Vagina (tissue), 2 donors: ENCODE measurements at regions not wholly inside any gene's neighbourhood (a gene's known extent, or its start where the extent isn't known, plus 50 kb on each side); places are given as distances from the start of the nearest gene placed in this dataset.
A peak's percentile ranks its signal among the peaks of the same experiment; 100 is the strongest.

Experiments used
- DNase-seq, 2 donors: peaks; one replicate each; pipeline ENCODE4 v3.0.0-alpha.2; 2017; ENCODE audit errors: extremely low spot score in 2 of 2
- H3K27ac ChIP-seq: fragments of 200-600 bp; sonication (generic); one replicate; pipeline ENCODE4 v1.5.1; 2019
- H3K27me3 ChIP-seq: fragments of 200-600 bp; sonication (generic); one replicate; pipeline ENCODE4 v1.5.1; 2019
- H3K36me3 ChIP-seq, 2 donors: fragments of 200-600 bp; sonication (generic); one replicate each; pipeline ENCODE4 v1.5.1; 2017 to 2019
- H3K4me1 ChIP-seq: fragments of 200-600 bp; sonication (generic); one replicate; pipeline ENCODE4 v1.5.1; 2019
- H3K4me3 ChIP-seq, 2 donors: fragments of 200-600 bp; sonication (generic); 1 replicate in 1 of 2; 2 replicates in 1 of 2; pipeline ENCODE4 v1.5.1; 2016 to 2019
- H3K9me3 ChIP-seq: fragments of 200-600 bp; sonication (generic); one replicate; pipeline ENCODE4 v1.5.1; 2019
- POLR2A ChIP-seq, 2 donors: fragments of 450-650 bp; IDR thresholded peaks; one replicate each; pipeline ENCODE4 v1.6.1; 2017; ENCODE audit warnings: antibody characterized with exemption in 2 of 2, mild to moderate bottlenecking in 2 of 2, moderate library complexity in 2 of 2
- POLR2AphosphoS5 ChIP-seq, 2 donors: sonication (generic); formaldehyde crosslinking; IDR thresholded peaks; one replicate each; pipeline ENCODE4 v1.9.0; 2017; ENCODE audit warnings: antibody characterized with exemption in 2 of 2, mild to moderate bottlenecking in 2 of 2, low read depth in 1 of 2; ENCODE audit not compliant: insufficient read depth in 1 of 2
- intact Hi-C: fragments of 100-400 bp; cut with DNase I; formaldehyde crosslinking; loops from one replicate; pipeline ENCODE4 v1.15.1; 2023
- TF ChIP-seq, protein P1 (sequence below), 3 experiments: fragments of 450-650 bp in 2 of 3; fragments of 200-600 bp in 1 of 3; sonication (generic) in 1 of 3; IDR thresholded peaks; one replicate each; pipeline ENCODE4 v1.5.1; 2017 to 2019; ENCODE audit warnings: antibody characterized with exemption in 3 of 3, mild to moderate bottlenecking in 2 of 3, moderate library complexity in 2 of 3

DNA sequence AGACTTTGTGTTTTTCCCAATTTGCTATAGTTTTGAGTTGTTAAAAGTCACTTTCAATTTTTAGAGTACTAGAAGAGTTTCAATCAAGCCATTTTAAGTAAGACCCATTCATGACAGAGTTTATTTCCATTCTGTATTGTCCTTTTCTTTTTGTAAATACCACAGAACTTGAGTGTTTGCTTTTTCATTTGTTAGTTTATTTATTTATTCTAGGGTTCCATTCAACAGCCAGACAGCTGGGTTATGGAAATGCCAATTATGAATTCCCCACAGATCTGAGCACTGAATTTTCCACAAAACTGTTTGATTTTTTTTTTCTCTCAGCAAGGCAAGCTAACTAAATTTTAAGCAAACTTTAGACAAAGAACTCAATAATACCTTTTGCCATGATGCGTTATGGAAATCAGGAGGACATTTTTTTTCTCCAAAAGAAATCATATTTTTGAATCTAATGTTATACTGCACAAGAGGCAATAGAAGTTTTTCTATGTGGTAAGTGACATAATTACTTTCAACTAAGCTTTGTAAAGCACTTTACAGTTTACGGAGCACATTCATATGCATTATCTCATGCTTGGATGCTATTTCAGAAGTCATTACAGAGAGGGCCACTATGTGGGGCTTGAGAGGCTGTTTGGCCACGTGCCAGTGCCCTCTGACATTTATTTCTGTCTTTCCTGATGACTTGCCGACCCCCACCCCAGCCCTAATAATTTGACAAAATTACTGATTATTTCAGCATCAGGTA is 181.5 kb downstream of the VRK1 start:
- Histone ChIP-seq H3K27ac (no peak overlapping the region), H3K36me3 (no peaks in the 10 kb centered on the region), H3K9me3 (no peaks in the 10 kb centered on the region), H3K4me1 (no peaks in the 10 kb centered on the region), H3K4me3 (no peak overlapping the region), H3K27me3 (no peaks in the 10 kb centered on the region)
- DNase-seq, result no peak
- intact Hi-C loops, result no loop called here
- TF ChIP-seq, protein P1, sequence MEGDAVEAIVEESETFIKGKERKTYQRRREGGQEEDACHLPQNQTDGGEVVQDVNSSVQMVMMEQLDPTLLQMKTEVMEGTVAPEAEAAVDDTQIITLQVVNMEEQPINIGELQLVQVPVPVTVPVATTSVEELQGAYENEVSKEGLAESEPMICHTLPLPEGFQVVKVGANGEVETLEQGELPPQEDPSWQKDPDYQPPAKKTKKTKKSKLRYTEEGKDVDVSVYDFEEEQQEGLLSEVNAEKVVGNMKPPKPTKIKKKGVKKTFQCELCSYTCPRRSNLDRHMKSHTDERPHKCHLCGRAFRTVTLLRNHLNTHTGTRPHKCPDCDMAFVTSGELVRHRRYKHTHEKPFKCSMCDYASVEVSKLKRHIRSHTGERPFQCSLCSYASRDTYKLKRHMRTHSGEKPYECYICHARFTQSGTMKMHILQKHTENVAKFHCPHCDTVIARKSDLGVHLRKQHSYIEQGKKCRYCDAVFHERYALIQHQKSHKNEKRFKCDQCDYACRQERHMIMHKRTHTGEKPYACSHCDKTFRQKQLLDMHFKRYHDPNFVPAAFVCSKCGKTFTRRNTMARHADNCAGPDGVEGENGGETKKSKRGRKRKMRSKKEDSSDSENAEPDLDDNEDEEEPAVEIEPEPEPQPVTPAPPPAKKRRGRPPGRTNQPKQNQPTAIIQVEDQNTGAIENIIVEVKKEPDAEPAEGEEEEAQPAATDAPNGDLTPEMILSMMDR (IDR thresholded peaks at IDR 0.05), result no peak
- TF ChIP-seq POLR2A (IDR thresholded peaks at IDR 0.05) (no peak), POLR2AphosphoS5 (IDR thresholded peaks at IDR 0.05; ENCODE audit: insufficient read depth in 1 of 2, low read depth in 1 of 2) (no peak)

DNA sequence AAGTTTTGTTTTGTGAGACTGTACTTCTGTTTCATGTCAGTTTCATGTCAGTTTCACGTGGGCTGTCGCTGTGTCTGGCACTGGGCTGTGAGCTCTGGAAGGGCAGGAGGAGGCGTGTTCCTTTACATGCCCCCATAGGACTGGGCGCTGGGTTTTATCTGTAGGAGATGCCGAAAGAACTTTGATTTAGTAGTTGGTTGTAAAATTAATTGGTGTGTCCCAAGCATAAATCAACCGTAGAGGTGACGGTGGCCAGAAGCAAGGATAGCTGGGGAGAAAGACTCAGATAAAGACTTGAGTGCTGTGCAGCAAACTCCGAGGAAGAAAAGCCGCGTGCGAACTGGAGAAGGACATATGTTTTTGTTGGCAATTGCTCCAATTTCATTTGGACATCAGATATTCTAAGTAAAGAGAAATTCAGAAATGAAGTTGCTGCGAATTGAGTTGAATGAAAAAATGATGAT is 182.5 kb downstream of the VRK1 start:
- no peaks in the 10 kb centered on the region for H3K36me3 ChIP-seq
- TF ChIP-seq, protein P1 (IDR thresholded peaks at IDR 0.05), result no peak
- no peak for TF ChIP-seq POLR2A (IDR thresholded peaks at IDR 0.05)
- H3K27ac ChIP-seq, result no peak overlapping the region
- peak in 1 of 2 donors; percentile 54 for DNase-seq
- H3K9me3 ChIP-seq, result no peaks in the 10 kb centered on the region
- intact Hi-C loops, result no loop called here
- no peaks in the 10 kb centered on the region for H3K4me1 ChIP-seq
- H3K4me3 ChIP-seq, result no peak overlapping the region
- H3K27me3 ChIP-seq, result no peaks in the 10 kb centered on the region

DNA sequence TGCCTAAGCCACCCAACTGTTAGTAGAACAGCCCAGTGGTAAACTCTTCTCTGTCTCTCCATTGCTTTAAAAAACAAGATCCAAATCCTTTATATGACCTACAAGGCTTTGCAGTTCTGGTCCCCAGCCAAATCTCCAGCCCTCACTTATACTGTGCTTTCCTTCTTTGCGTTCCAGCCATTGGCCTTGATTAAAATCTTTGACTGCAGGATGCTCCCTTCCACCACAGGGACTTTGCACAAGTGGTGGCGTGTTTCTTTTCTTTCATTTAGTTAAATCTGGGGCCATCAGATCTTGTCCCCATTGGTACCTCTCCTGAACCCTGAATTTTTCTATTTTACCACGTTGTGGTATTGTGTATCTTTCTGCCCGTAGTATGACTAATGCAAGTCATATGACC is 183.7 kb downstream of the VRK1 start:
- no peak for DNase-seq
- Histone ChIP-seq H3K9me3 (no peaks in the 10 kb centered on the region), H3K27me3 (no peaks in the 10 kb centered on the region), H3K36me3 (no peaks in the 10 kb centered on the region), H3K27ac (no peak overlapping the region), H3K4me3 (no peak overlapping the region), H3K4me1 (no peaks in the 10 kb centered on the region)
- intact Hi-C loops, result no loop called here
- TF ChIP-seq POLR2A (IDR thresholded peaks at IDR 0.05), result no peak
- TF ChIP-seq, protein P1 (IDR thresholded peaks at IDR 0.05), result no peak
- no peak for TF ChIP-seq POLR2AphosphoS5 (IDR thresholded peaks at IDR 0.05; ENCODE audit: insufficient read depth in 1 of 2, low read depth in 1 of 2)

DNA sequence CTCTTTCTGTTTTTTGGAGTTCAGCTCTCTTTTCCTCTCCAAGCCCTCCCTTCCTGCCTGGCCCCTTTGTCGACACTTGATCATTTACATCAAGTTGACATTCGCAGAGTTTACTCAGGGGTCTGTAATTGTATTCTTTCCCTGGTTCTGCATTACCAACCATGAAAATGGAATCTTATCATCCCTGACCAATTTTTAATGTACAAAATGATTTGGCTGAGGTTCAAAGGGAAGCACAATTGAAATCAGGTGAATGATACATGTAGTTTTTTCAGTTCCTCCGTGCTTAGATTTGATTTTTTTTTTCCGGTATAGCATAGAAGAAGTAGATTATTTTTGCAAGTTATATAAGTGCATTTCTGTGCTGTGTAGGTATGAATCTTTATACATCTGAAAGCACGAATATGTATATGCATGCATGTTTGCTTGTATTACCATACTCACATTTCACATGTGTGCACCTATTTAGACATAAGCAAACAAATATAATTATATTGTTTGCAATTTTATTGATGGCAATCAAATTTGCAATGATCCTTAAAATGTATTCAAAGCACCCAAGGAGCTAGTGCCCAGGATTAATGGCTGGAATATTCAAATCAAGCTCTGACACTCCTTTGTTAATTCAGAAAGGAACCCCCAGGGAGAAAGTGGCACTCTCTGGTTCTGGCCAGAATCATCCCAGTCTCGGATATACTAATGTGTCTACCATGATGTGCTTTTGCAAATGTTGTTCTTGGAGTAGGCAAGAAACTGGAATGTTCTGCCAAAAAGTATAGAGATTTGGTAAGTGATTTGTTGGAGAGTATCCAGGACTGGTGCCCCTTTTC is 189.3 kb downstream of the VRK1 start:
- no peak for DNase-seq
- Histone ChIP-seq H3K4me3 (no peak overlapping the region), H3K27ac (no peak overlapping the region), H3K36me3 (no peaks in the 10 kb centered on the region), H3K27me3 (no peaks in the 10 kb centered on the region), H3K9me3 (no peaks in the 10 kb centered on the region), H3K4me1 (no peaks in the 10 kb centered on the region)
- TF ChIP-seq POLR2AphosphoS5 (IDR thresholded peaks at IDR 0.05; ENCODE audit: insufficient read depth in 1 of 2, low read depth in 1 of 2) (no peak), POLR2A (IDR thresholded peaks at IDR 0.05) (no peak)
- TF ChIP-seq, protein P1 (IDR thresholded peaks at IDR 0.05), result no peak
- intact Hi-C loops, result no loop called here

DNA sequence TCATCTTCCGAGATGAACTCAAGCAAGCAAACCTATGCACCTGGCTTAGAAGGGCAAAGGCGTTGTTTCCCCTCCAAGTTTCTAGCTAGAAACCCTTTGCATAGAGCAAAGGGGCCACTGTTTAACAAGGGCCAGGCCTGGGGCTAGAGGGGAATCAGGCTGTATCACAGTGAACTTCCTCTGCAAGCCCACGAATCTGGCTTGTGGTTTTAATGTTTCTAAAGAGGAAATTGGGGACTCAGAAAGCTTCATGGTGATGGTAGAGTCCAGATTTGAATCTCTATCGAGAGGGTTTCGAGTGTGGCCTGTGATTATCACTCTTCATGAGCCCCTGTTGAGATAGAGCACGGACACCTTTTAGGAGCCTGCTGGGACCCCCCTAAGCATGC is 189.9 kb downstream of the VRK1 start:
- DNase-seq, result no peak
- Histone ChIP-seq H3K4me3 (no peak overlapping the region), H3K9me3 (no peaks in the 10 kb centered on the region), H3K27ac (no peak overlapping the region), H3K27me3 (no peaks in the 10 kb centered on the region), H3K4me1 (no peaks in the 10 kb centered on the region), H3K36me3 (no peaks in the 10 kb centered on the region)
- intact Hi-C loops, result no loop called here
- no peak for TF ChIP-seq POLR2A (IDR thresholded peaks at IDR 0.05)
- TF ChIP-seq POLR2AphosphoS5 (IDR thresholded peaks at IDR 0.05; ENCODE audit: insufficient read depth in 1 of 2, low read depth in 1 of 2), result no peak
- TF ChIP-seq, protein P1 (IDR thresholded peaks at IDR 0.05), result no peak
